ENCODE measurements at regions not wholly inside any gene's neighbourhood (a gene's known extent, or its start where the extent isn't known, plus 50 kb on each side); places are given as distances from the start of the nearest gene placed in this dataset.

DNA sequence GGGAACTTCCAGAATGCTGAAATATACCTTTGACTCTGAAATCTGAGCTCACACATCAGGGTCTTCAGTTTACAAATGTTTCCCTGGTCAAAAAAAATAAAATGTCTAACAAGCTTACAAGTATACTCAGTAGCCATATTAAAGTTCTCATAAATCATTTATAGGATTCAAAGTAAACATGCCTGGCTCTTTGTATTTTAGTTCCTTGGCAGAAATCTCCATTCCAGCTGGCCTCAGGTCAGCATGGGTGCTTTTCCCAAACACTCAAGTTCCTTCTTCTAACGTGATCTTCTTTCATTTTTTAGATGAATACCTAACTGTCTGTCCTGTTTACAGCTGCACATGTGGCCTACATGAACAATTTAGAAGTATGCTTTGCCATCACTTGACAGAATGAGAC lies 263.2 kb downstream of the GAS1 start:
- no peak overlapping the region for H3K27ac ChIP-seq (ENCODE audit: low read length)
- WGBS (ENCODE audit: insufficient coverage), result no CpG with 5 or more reads among the region's 1 CpG
- no peaks in the 10 kb centered on the region for H3K36me3 ChIP-seq (ENCODE audit: control insufficient read depth, insufficient read depth, low read length)
- H3K4me3 ChIP-seq (ENCODE audit: low read length), result no peak overlapping the region
- no peak for DNase-seq
- H3K27me3 ChIP-seq (ENCODE audit: control insufficient read depth, insufficient read depth, low read length), result no peaks in the 10 kb centered on the region
- no peaks in the 10 kb centered on the region for H3K9me3 ChIP-seq (replicated peaks; ENCODE audit: control insufficient read depth, low read depth, low read length)
- H3K4me1 ChIP-seq (ENCODE audit: control insufficient read depth, insufficient read depth, low read length), result no peaks in the 10 kb centered on the region

DNA sequence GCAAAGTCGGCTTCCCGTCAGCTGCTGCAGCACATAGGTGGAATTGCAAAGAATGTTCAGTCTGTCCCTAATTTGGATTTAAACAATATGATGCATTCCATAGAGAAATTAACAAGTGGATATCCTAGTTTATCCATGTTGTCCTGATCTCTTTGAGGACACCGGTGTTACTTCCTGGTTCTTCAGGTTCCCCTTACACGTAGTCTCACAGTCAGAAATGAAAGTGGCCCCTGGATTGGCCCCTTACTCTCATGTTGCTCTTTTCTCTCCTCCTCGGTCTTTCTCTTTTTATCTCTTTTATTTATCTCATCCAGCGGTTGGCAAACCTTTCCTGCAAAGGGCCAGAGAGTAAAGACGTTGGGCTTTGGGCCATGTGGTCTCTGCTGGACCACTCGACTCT lies 265.1 kb downstream of the GAS1 start:
- no peaks in the 10 kb centered on the region for H3K27me3 ChIP-seq (ENCODE audit: control insufficient read depth, insufficient read depth, low read length)
- H3K4me3 ChIP-seq (ENCODE audit: low read length), result no peak overlapping the region
- H3K9me3 ChIP-seq (replicated peaks; ENCODE audit: control insufficient read depth, low read depth, low read length), result no peaks in the 10 kb centered on the region
- 75% methylated on average over 3 of the region's 8 CpGs for WGBS (ENCODE audit: insufficient coverage)
- H3K36me3 ChIP-seq (ENCODE audit: control insufficient read depth, insufficient read depth, low read length), result no peaks in the 10 kb centered on the region
- no peaks in the 10 kb centered on the region for H3K4me1 ChIP-seq (ENCODE audit: control insufficient read depth, insufficient read depth, low read length)
- no peak for DNase-seq
- H3K27ac ChIP-seq (ENCODE audit: low read length), result no peak overlapping the region

DNA sequence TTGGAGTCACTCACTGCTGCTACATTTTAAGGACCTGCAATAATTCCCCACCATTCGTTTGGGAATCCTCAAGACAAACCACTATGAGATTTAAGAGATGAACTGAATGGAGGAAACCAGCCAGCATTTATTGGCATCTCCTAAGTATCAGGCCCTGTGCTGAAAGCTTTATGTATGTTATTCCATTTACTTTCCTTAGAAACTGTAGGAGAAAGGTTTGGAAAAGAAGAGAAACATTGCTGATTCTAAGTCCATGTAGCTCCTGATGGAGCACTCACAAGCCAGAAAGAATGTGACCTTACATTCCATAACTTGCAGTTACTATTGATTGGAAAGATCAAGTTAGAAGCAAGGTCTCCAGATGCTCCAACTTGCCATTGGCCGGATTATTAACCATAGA lies 267.4 kb downstream of the GAS1 start:
- Histone ChIP-seq H3K9me3 (replicated peaks; ENCODE audit: control insufficient read depth, low read depth, low read length) (no peaks in the 10 kb centered on the region), H3K4me3 (ENCODE audit: low read length) (no peak overlapping the region), H3K36me3 (ENCODE audit: control insufficient read depth, insufficient read depth, low read length) (no peaks in the 10 kb centered on the region), H3K27ac (ENCODE audit: low read length) (no peak overlapping the region), H3K27me3 (ENCODE audit: control insufficient read depth, insufficient read depth, low read length) (no peaks in the 10 kb centered on the region), H3K4me1 (ENCODE audit: control insufficient read depth, insufficient read depth, low read length) (peaks cover 3% of the 10 kb centered on the region)
- no CpG with 5 or more reads among the region's 2 CpGs for WGBS (ENCODE audit: insufficient coverage)
- DNase-seq, result peak; percentile 68

DNA sequence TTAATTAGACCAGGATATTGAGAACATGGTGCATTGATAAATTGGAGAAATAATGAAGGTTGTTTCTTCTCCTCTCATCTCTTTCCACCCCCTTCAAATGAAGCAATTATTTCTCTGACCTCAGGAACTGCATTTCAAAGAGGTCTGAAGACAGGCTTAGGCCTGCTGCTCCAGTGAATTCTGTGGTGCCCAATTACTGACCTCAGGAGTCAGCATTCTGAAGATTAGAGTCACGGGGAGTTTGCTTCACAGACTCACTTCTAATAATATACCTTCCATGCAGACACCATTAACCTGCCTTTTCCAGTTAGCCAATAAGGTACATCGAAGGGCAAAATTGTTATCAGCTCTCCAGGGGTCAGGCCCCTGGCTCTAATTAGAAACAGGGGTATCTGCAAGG lies 270.9 kb downstream of the GAS1 start:
- Histone ChIP-seq H3K27me3 (ENCODE audit: control insufficient read depth, insufficient read depth, low read length) (no peaks in the 10 kb centered on the region), H3K4me3 (ENCODE audit: low read length) (no peak overlapping the region), H3K36me3 (ENCODE audit: control insufficient read depth, insufficient read depth, low read length) (no peaks in the 10 kb centered on the region), H3K4me1 (ENCODE audit: control insufficient read depth, insufficient read depth, low read length) (peaks cover 9% of the 10 kb centered on the region), H3K9me3 (replicated peaks; ENCODE audit: control insufficient read depth, low read depth, low read length) (no peaks in the 10 kb centered on the region), H3K27ac (ENCODE audit: low read length) (no peak overlapping the region)
- DNase-seq, result no peak
- no CpG with 5 or more reads among the region's 2 CpGs for WGBS (ENCODE audit: insufficient coverage)

DNA sequence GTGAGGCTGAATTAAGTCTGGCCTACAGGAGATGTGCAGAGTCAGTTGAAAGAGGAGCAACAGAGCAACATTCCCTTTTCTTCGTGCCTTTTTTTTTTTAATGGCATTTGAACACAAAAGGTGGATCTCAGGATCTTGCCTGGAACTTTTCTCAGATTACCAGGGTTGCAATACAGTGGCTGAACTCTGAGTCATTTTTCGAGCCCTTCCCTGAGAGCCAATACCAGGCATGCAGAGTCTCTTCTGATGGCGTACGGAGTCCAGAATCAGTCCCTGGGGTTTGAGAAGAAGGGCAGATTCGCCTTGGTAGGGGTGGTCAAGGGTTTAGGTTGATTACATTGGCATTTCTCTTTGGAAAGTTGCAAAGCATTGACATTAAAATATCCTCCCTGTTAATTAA lies 271.5 kb downstream of the GAS1 start:
- H3K4me3 ChIP-seq (ENCODE audit: low read length), result no peak overlapping the region

DNA sequence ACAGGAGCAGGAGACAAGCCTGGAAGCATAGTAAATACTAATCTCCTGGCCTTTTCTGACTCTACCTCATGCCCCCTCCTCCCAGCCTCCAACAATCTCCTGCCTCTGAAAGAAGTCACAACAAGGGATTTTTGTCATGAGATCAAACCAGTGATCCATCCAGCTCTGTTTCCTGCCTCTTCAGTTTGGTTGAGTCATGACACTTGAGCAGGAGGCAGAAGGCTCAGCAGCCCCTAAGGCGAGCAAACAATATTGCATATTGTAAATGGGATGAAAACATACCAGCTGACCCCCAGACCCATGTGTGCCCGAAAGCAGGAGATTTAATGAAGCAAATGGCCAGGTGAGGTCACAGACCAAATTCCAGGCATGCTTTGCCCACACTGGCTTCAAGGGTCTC lies 272.8 kb downstream of the GAS1 start:
- WGBS (ENCODE audit: insufficient coverage), result 83% methylated on average over 1 of the region's 2 CpGs
- Histone ChIP-seq H3K4me3 (ENCODE audit: low read length) (no peak overlapping the region), H3K4me1 (ENCODE audit: control insufficient read depth, insufficient read depth, low read length) (peaks cover 15% of the 10 kb centered on the region), H3K9me3 (replicated peaks; ENCODE audit: control insufficient read depth, low read depth, low read length) (peaks cover 2% of the 10 kb centered on the region), H3K27ac (ENCODE audit: low read length) (no peak overlapping the region), H3K36me3 (ENCODE audit: control insufficient read depth, insufficient read depth, low read length) (no peaks in the 10 kb centered on the region), H3K27me3 (ENCODE audit: control insufficient read depth, insufficient read depth, low read length) (no peaks in the 10 kb centered on the region)
- no peak for DNase-seq

More for the DNA sequence above, 271.5 kb downstream of the GAS1 start:
- WGBS (ENCODE audit: insufficient coverage), result 57% methylated on average over 2 of the region's 5 CpGs
- no peak for DNase-seq
- H3K27ac ChIP-seq (ENCODE audit: low read length), result no peak overlapping the region
- peaks cover 9% of the 10 kb centered on the region for H3K4me1 ChIP-seq (ENCODE audit: control insufficient read depth, insufficient read depth, low read length)
- no peaks in the 10 kb centered on the region for H3K36me3 ChIP-seq (ENCODE audit: control insufficient read depth, insufficient read depth, low read length)
- no peaks in the 10 kb centered on the region for H3K27me3 ChIP-seq (ENCODE audit: control insufficient read depth, insufficient read depth, low read length)
- peaks cover 1% of the 10 kb centered on the region for H3K9me3 ChIP-seq (replicated peaks; ENCODE audit: control insufficient read depth, low read depth, low read length)

DNA sequence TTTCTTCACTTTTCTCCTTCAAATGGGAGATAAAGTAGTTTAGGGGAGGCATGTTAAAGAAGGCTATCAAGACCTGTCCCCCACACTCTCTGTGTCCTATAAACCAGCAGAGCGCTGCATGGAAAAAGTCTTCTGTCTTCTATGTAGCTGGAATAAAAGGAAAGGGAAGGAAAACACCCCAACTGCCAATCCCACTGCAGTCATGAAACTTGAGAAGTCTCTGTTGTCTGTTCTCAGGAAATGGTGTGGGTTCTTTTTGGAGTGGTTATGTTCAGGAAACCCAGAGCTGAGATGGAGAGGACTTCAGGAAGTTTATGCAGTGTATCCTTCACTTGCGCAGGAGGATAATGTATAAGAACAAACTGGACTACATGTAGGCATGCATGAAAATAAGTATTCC lies 274.3 kb downstream of the GAS1 start:
- no peak overlapping the region for H3K4me3 ChIP-seq (ENCODE audit: low read length)
- H3K4me1 ChIP-seq (ENCODE audit: control insufficient read depth, insufficient read depth, low read length), result peaks cover 18% of the 10 kb centered on the region
- no peaks in the 10 kb centered on the region for H3K36me3 ChIP-seq (ENCODE audit: control insufficient read depth, insufficient read depth, low read length)
- 81% methylated on average over 1 of the region's 2 CpGs for WGBS (ENCODE audit: insufficient coverage)
- H3K27me3 ChIP-seq (ENCODE audit: control insufficient read depth, insufficient read depth, low read length), result no peaks in the 10 kb centered on the region
- H3K27ac ChIP-seq (ENCODE audit: low read length), result no peak overlapping the region
- H3K9me3 ChIP-seq (replicated peaks; ENCODE audit: control insufficient read depth, low read depth, low read length), result peaks cover 2% of the 10 kb centered on the region
- peak; percentile 43 for DNase-seq

DNA sequence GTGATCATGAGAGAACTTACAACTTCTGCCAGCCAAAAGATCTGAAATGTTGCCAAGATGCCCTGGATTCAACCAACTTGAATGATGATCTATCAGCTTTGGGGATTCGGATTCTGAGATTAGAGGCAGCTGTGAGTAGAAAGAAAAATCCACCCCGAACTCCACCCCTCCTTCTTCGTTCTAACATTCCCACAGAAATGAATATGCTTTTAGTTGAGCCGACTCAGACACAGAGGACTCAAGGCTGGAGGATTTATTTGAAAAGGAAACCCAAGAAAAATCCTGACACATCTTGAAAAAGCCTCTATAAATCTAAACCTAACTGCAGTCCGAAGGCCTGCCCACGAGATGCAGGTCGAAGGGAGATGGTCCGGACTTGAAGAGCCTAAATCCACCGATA lies 275.0 kb downstream of the GAS1 start:
- H3K4me3 ChIP-seq (ENCODE audit: low read length), result no peak overlapping the region
- DNase-seq, result no peak
- no peaks in the 10 kb centered on the region for H3K36me3 ChIP-seq (ENCODE audit: control insufficient read depth, insufficient read depth, low read length)
- no peak overlapping the region for H3K27ac ChIP-seq (ENCODE audit: low read length)
- WGBS (ENCODE audit: insufficient coverage), result 0% methylated on average over 1 of the region's 9 CpGs
- H3K27me3 ChIP-seq (ENCODE audit: control insufficient read depth, insufficient read depth, low read length), result no peaks in the 10 kb centered on the region
- H3K4me1 ChIP-seq (ENCODE audit: control insufficient read depth, insufficient read depth, low read length), result peaks cover 18% of the 10 kb centered on the region
- H3K9me3 ChIP-seq (replicated peaks; ENCODE audit: control insufficient read depth, low read depth, low read length), result peaks cover 2% of the 10 kb centered on the region

DNA sequence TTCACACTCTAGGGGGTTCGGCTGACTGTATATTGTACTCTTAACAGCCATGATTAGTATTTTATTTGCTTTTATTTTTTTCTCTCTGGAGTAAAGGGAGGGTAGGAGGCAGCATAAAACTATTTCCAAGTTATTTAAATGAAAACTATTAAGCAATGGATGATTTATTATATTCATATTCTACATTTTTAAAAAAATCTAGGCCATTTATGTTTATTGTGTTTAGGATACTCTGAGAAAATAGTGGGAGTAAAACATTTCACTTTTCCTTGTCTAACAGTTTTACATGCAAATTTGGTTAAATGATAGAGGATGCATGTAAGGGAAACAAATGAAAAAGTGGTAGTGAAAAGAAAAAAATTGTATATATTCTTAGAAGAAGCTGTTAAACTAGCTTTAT lies 276.3 kb downstream of the GAS1 start:
- H3K27me3 ChIP-seq (ENCODE audit: control insufficient read depth, insufficient read depth, low read length), result no peaks in the 10 kb centered on the region
- no peaks in the 10 kb centered on the region for H3K36me3 ChIP-seq (ENCODE audit: control insufficient read depth, insufficient read depth, low read length)
- no peak for DNase-seq
- peaks cover 18% of the 10 kb centered on the region for H3K4me1 ChIP-seq (ENCODE audit: control insufficient read depth, insufficient read depth, low read length)
- peaks cover 2% of the 10 kb centered on the region for H3K9me3 ChIP-seq (replicated peaks; ENCODE audit: control insufficient read depth, low read depth, low read length)
- H3K4me3 ChIP-seq (ENCODE audit: low read length), result no peak overlapping the region
- no peak overlapping the region for H3K27ac ChIP-seq (ENCODE audit: low read length)
- WGBS (ENCODE audit: insufficient coverage), result no CpG with 5 or more reads among the region's 1 CpG

DNA sequence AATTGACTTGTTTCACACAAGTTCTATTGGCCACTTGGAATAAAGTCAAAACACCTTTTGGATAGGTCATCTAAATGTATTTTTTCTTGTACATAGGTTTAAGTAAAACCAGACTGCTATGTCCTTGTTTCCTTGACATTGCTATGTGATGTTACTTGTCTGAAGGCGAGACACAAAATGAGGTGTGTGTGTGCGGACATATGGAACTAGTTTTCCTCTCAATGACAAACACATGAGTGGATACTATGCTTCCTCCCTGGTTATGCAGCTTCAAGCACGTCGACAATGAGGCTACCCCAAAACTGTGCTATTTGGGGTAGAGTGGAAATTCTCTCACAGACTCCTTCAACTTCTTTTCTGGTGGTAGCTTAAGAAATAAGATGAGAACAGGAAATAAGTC lies 276.8 kb downstream of the GAS1 start:
- Histone ChIP-seq H3K4me1 (ENCODE audit: control insufficient read depth, insufficient read depth, low read length) (peaks cover 18% of the 10 kb centered on the region), H3K27me3 (ENCODE audit: control insufficient read depth, insufficient read depth, low read length) (no peaks in the 10 kb centered on the region), H3K36me3 (ENCODE audit: control insufficient read depth, insufficient read depth, low read length) (no peaks in the 10 kb centered on the region), H3K27ac (ENCODE audit: low read length) (no peak overlapping the region), H3K4me3 (ENCODE audit: low read length) (no peak overlapping the region), H3K9me3 (replicated peaks; ENCODE audit: control insufficient read depth, low read depth, low read length) (peaks cover 2% of the 10 kb centered on the region)
- no CpG with 5 or more reads among the region's 4 CpGs for WGBS (ENCODE audit: insufficient coverage)
- DNase-seq, result peak; percentile 51

DNA sequence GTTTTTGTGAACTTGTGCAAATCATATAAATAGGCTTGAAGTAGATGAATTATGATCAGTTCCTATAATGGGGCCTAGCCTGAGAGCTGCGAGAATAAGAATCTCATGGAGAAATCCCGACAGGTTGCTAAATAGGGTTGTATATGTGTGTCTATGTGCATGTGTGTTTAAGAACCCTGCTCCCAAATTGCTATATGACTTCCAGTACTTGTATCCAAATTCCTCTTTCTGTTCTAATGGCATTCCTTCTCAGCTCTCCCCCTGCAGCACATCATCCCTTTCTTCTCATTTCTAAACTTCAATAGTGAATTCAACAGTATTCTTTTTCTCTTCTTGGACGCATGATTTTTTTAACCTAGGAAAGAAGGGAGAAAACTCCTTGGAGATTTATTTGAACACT lies 277.2 kb downstream of the GAS1 start:
- Histone ChIP-seq H3K4me1 (ENCODE audit: control insufficient read depth, insufficient read depth, low read length) (peaks cover 15% of the 10 kb centered on the region), H3K4me3 (ENCODE audit: low read length) (no peak overlapping the region), H3K36me3 (ENCODE audit: control insufficient read depth, insufficient read depth, low read length) (no peaks in the 10 kb centered on the region), H3K27me3 (ENCODE audit: control insufficient read depth, insufficient read depth, low read length) (no peaks in the 10 kb centered on the region), H3K27ac (ENCODE audit: low read length) (peak overlapping the region; percentile 77), H3K9me3 (replicated peaks; ENCODE audit: control insufficient read depth, low read depth, low read length) (peaks cover 2% of the 10 kb centered on the region)
- 20% methylated on average over 1 of the region's 3 CpGs for whole genome bisulfite sequencing (ENCODE audit: insufficient coverage)
- peak; percentile 59 for DNase-seq
